Suprapubic skin (tissue), 4 donors: ENCODE measurements at regions not wholly inside any gene's neighbourhood (a gene's known extent, or its start where the extent isn't known, plus 50 kb on each side); places are given as distances from the start of the nearest gene placed in this dataset.

Source experiments
- CTCF ChIP-seq, 2 donors: fragments of 200-600 bp in 1 of 2; fragments of 450-650 bp in 1 of 2; sonication (generic) in 1 of 2; IDR thresholded peaks; one replicate each; pipeline ENCODE4 v1.5.1; 2016 to 2019; ENCODE audit warnings: antibody characterized with exemption in 2 of 2, mild to moderate bottlenecking in 1 of 2, moderate library complexity in 1 of 2
- POLR2A ChIP-seq, 2 donors: fragments of 450-650 bp; IDR thresholded peaks; one replicate each; pipeline ENCODE4 v1.6.1; 2017; ENCODE audit warnings: antibody characterized with exemption in 2 of 2, mild to moderate bottlenecking in 2 of 2, moderate library complexity in 2 of 2
- POLR2AphosphoS5 ChIP-seq, 3 donors: sonication (generic); formaldehyde crosslinking; IDR thresholded peaks; one replicate each; pipeline ENCODE4 v1.6.1; 2017; ENCODE audit warnings: antibody characterized with exemption in 3 of 3

- no peak for TF ChIP-seq POLR2AphosphoS5 (IDR thresholded peaks at IDR 0.05)
- TF ChIP-seq CTCF (IDR thresholded peaks at IDR 0.05), result no peak
- no peak for TF ChIP-seq POLR2A (IDR thresholded peaks at IDR 0.05)
These were observed 957.2 kb downstream of the TUSC7 start for GRCh38 chr3:117666812-117667211.
